HG03460 (cell line): ENCODE measurements at regions not wholly inside any gene's neighbourhood (a gene's known extent, or its start where the extent isn't known, plus 50 kb on each side); places are given as distances from the start of the nearest gene placed in this dataset.
"Not testable (repeated sequence)": the region's sequence is repeated elsewhere in the genome, so short reads cannot be mapped to it uniquely, and the experiment has no call there.

Experiments used
- ATAC-seq: cut with Tn5 transposase; IDR thresholded peaks from one replicate; pipeline ENCODE4 v1.9.1; 2021; ENCODE audit not compliant: unreplicated experiment

DNA sequence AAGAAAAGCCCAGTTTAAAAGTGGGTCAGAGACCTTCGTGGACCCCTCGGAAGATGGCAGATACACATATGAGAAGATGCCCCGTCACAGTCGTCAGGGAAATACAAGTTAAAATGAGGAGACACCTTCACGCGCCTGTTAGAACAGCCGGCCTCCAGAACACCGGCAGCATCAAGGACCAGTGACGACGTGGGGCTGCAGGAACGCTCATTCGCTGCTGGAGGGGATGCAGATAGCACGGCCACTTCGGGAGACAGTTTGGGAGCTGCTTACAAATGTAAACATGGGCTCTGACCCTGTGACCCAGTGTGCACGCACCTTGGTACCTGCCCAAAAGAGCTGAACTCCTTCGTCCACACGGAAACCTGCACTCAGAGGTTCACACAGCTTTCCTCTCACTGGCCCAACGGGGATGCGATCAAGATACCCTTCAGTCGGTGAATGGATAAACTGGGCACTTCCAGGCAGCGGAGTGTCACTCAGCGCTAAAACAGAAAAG lies 83.7 kb upstream of the CTDP1 start:
- ATAC-seq = no peak

GRCh38 chr18:79596446-79597175 lies 83.0 kb upstream of the CTDP1 start:
- ATAC-seq = no peak

GRCh38 chr18:79597176-79597830 lies 82.3 kb upstream of the CTDP1 start:
- ATAC-seq = no peak

GRCh38 chr18:79597831-79598632 lies 81.6 kb upstream of the CTDP1 start:
- no peak for ATAC-seq

DNA sequence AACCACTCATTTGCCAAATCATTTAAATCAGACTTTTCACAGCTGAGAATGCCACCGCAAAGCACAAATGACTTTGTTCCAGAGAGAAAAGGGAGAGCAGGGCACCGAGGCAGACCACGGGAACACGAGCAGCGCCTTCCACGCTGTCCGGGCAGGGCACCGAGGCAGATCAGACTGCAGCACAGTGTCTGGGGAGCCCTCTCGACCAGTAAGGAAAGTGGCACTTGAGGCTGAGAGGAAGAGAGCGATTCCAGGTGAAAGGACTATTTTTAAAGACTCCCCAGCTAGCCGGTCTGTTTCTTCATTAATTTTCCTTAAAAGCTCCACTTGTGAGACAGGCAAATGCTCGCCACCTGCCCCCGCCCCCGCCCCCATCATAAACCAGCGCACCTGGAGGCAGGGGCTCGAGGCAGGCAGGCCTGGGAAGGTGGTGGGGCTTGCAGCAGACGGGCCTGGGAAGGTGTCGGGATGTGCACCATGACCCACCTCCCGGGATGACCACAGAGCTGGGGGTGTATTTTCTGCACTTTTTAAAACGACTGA lies 80.9 kb upstream of the CTDP1 start:
- no peak for ATAC-seq

- ATAC-seq = no peak
These were observed 80.1 kb upstream of the CTDP1 start for GRCh38 chr18:79599441-79599931.

- ATAC-seq = no peak
These were observed 79.5 kb upstream of the CTDP1 start for GRCh38 chr18:79600141-79600540.

DNA sequence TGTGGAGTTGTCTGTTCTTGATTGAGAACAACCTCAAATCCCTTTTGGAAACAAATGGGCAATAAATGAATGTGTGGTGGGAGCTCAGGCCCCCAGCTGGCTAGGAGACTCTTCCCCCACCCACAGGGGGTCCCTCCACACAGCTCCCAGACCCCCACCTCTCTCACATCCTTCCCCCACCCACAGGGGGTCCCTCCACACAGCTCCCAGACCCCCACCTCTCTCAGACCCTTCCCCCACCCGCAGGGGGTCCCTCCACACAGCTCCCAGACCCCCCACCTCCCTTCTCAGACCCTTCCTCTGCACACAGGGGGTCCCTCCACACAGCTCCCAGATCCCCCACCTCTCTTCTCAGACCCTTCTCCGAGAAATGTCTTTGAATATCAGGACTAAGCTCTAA lies 79.0 kb upstream of the CTDP1 start:
- no peak for ATAC-seq

DNA sequence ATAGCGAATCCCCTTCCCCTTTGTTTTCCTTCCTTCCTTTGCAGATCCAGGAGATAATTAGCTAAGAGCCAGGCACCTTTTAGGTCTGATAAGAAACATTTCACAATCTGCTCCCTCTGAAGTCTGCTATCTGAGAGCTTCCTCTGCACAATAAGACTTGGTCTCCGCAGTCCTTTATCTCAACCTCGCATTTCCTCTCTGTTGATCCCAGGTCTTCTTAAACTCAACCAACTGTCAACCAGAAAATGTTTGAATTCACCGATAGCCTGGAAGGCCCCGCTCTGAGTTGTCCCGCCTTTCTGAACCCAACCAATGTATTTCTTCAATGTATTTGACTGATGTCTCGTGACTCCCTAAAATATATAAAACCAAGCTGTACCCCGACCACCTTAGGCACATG lies 78.4 kb upstream of the CTDP1 start:
- no peak for ATAC-seq

GRCh38 chr18:79603321-79604204 lies 76.0 kb upstream of the CTDP1 start:
- ATAC-seq = no peak

DNA sequence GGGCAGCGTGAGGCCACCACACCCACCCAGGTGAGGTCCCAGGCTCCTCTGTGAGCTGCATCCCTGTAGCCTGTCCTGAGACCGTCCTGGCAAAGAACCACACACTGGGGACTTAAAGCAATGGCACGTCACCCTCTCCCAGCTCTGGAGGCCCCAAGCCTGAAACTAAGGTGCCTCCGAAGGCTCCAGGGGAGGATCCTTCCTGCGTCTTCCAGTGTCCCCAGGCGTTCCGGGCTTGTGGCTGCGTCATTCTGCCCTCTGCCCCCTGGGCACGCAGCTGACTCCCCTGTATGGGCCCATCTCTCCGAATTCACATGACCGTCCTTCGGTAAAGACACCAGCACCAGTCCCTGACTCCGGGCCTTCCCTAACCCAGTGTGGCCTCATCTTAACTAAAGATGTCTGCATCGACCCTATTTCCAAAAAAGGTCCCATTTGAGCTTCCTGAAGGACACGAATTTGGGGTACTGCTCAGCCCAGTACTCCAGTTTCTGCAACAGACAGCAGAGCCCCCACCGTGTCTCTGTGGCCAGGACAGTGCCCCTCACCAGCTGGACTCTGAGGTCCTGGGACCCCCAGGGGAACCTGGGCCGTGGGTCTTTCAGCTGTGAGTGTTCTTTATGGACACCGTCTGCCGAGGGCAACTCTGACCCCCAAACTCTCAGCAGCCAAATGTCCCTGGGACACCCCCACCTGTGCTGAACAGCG lies 75.2 kb upstream of the CTDP1 start:
- no peak for ATAC-seq

DNA sequence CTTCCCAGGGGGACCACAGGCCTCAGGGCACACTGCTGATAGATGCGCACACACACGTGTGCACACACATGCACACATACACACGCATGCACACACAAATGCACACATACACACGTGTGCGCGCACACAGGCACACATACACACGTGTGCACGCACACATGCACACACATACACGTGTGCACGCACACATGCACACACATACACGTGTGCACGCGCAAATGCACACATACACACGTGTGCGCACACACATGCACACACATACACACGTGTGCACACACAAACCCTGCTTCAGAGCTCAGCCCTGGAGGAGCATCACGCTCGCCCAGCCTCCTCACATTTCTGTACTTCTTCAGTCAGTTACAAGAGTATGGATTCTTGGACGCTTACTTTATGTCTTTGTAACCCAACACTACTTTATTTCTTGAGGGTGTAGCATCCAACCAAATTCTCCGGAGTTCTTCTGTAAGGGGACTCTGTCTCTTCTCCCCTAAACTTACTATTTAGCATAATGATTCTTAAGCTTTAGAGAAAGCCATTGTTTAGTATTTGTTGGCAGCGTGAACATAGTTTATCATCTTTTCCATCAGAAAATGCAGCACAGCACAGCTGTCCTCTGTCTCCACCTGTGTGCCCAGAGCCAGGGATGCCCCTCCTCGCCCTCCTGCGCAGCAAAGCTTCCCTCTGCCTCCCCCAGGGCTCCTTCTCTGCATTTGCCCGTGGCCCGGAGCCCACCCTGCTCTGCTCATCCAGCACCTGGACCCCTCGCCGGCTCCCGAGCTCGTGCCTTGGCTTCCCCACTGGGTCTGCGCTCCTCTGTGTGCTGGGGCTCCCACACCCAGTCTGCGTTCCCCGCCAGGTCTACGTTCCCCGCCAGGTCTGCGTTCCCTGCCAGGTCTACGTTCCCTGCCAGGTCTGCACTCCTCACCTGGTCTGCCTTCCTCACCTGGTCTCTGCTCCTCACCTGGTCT lies 74.4 kb upstream of the CTDP1 start:
- ATAC-seq = no peak

GRCh38 chr18:79606071-79606470 lies 73.5 kb upstream of the CTDP1 start:
- not testable (repeated sequence) for ATAC-seq

DNA sequence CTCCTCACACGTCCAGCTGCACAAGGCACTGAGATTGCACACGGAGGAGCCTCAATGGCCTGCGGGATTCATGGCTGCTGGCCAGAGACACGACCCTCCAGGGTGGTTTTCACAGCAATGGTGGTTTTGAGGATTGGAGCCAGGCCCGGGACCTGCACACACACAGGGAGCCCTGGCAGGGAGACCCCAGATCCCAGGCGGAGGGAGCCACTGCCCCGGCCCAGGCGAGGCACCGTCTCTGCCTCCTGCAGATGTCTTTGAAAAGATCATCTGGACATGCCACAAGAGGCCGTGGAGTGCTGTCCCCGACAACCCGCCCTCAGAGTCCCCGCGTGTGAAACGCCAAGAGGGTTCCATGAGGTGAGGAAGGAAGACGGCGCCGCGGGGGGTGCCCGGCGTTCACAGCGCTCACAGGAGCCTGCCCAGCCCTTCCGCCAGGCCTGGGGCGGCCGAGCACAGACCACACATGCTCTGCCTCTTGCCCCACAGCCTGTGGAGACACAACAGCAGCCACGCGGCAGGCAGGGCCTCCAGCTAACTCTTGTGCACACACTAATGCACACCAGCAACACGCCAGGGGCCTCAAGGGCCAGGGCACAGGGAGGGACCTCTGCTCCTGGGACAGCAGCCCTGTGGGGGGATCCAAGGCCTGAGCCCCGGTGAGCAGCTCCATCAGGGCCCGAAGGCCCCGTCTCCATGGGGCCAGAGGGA lies 72.8 kb upstream of the CTDP1 start:
- no peak for ATAC-seq

DNA sequence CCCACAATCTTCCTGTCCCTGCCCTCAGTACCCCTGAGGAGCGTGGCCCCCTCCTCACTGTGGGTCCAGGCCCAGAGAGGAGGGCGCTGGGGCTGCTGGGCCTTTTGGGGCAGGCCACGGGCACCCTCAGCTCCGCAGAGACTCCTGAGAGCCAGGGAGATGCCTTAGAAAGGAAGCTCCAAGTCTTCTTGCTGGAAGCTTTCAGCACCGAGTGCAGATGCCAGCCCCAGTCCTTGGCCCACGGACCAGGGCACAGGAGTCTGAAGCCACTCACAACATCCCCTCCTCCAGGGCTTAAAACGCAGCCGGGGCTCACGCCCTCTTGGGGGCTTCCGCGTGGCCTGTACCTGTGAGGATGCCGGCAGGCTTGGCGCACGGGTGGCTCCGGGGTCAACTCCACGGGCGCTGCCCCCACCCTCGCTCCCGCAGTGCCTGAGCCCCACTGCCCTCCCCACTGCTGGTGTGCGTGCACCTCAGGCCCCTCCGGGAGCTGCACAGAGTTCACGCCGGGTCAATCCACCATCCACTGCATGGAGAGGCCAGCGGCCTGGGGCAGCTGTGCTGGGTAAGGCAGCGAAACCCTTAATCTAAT lies 72.1 kb upstream of the CTDP1 start:
- ATAC-seq = no peak

DNA sequence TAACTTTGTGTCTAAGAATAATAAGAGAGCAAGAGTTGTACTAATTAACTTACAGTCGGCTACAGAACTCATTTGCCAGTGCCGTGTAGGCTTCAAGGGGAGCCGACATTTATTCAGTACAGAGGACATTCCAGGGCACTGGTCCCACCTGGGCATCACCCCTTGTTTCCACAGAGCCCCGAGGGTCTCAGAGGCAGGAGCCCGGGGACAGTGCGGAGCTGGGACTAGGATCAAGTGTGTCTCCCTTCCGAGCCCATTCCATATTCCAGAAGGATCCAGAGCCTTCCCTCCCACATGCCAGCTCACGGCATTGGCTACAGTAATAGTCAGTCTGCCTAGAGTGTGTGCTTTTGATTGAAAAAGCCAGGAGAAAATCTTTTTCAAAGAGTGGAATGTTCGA lies 71.5 kb upstream of the CTDP1 start:
- ATAC-seq = no peak

DNA sequence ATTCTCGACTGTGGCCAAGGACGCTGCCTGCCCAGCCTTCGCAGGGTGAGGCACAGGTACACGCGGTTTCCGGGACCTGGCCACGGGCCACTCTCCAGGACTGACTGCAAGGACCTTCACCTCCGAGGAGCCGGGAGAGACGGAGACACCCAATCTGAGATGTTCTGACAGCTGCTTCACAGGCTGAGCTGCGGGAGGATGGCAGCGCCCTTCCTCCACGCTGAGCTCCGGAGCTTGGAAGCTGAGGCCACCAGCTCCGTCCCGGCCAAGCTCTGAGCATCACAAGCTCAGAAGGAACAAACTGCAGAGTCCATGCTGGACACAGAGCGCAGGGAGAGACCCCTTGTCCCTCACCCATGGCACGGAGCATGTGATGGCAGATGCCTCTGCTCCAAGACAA lies 71.1 kb upstream of the CTDP1 start:
- no peak for ATAC-seq
